Fibroblast of lung (primary cell): ENCODE measurements at regions not wholly inside any gene's neighbourhood (a gene's known extent, or its start where the extent isn't known, plus 50 kb on each side); places are given as distances from the start of the nearest gene placed in this dataset.

Source experiments
- CTCF ChIP-seq, 2 donors: IDR thresholded peaks in 1 of 2; conservative IDR thresholded peaks in 1 of 2; 1 replicate in 1 of 2; 2 replicates in 1 of 2; pipeline ENCODE4 v1.5.1; 2011 to 2012; ENCODE audit warnings: low read length in 2 of 2, control low read depth in 1 of 2, inconsistent platforms in 1 of 2, low read depth in 1 of 2, mild to moderate bottlenecking in 1 of 2
- EZH2 ChIP-seq: IDR thresholded peaks from 2 replicates; pipeline ENCODE4 v1.5.1; 2012; ENCODE audit warnings: low read length, control low read depth, mild to moderate bottlenecking; ENCODE audit errors: missing control alignments

DNA sequence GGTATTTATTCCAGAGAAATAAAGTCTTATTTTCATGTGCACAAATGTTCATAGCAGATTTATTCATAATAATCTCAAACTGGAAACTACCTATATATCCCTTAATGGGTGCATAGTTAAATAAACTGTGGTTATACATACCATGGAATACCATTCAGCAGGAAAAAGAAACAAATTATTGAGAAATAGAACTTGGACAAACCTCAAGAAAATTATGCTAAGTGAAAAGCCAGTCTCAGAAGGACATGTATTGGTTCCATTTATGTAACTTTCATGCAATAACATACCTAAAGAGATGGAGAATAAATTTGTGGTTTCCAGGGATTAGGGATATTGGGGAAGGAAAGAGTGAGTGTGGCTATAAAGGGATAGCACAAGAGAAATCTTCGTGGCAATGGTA is 452.6 kb downstream of the SETBP1 start:
- TF ChIP-seq CTCF (conservative IDR thresholded peaks at IDR 0.05 in 1 of 2, IDR thresholded peaks at IDR 0.05 in 1 of 2; ENCODE audit: low read depth in 1 of 2, low read length in 2 of 2) (no peak), EZH2 (no peak)
